GM19395 (cell line): ENCODE measurements at regions not wholly inside any gene's neighbourhood (a gene's known extent, or its start where the extent isn't known, plus 50 kb on each side); places are given as distances from the start of the nearest gene placed in this dataset.
"Not testable (repeated sequence)": the region's sequence is repeated elsewhere in the genome, so short reads cannot be mapped to it uniquely, and the experiment has no call there.

Source experiments
- ATAC-seq: cut with Tn5 transposase; IDR thresholded peaks from one replicate; pipeline ENCODE4 v1.9.1; 2021; ENCODE audit warnings: mild to moderate bottlenecking, moderate library complexity; ENCODE audit not compliant: unreplicated experiment

DNA sequence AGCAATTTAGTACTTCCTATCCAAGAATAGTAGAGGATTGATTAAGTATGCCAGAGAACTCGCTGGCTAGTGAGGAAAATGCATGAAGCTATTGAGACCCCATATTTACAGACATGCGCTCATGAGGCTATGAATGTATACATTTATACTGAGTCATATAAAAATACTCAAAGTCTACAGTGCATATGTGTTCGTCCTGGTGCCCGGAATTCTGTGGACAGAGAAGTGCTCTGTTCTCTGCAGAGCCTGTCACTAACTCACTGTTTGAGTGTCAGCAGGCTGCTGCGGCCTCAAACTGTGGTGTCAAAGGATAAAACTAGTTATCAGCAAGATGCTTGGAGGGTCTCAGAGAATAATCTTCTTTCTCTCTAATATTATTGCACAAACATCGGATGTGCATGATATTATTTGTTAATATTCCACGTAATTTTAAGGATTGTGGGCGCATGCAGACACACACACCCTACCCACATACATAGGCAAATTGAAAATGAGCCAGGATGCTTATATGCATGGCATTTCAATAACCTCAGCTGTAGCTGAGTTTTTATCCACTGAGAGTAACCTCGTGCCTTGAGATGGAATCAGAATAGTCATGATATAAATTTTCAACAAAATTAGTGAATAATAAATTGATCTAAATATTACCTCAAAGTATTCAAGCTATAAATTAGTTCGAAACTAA lies 50.0 kb upstream of the TSC22D2 start:
- no peak for ATAC-seq

DNA sequence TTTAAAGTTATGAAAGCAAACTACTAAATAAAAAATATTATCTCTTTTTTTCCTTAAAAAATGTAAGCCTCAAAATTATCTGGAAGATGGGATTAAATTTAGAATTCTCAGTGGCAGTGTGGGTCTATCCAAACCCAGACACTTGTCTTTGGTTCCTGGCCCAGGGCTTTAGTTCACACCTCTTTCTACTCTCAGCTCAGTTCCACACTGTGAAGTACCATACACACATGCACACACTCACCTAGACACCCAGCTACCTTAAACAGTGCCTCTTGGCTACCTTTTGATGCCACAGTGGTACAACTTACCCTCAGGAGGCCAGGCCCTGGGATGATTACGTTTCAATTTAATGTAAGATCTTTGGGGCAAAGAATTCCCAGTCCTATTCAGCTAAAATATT lies 51.0 kb upstream of the TSC22D2 start:
- ATAC-seq: no peak

DNA sequence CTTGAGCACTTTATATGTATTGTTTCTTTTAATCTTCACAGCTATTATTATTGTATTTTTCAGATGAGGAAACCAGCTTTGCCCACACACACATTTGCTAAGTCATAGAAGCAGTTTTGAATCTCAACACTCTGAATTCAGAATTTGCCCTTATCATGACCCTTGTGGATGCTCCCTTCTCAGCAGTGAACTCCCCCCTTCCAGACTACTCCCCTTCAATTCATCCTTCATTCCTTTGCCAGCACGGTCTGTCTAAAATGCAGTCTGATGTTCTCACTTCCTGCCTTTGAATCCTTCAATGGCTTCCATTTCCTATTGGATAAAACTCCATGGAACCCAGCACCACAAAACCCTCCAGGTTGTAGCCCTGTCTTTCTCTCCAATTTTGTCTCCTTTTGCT lies 52.5 kb upstream of the TSC22D2 start:
- no peak for ATAC-seq

DNA sequence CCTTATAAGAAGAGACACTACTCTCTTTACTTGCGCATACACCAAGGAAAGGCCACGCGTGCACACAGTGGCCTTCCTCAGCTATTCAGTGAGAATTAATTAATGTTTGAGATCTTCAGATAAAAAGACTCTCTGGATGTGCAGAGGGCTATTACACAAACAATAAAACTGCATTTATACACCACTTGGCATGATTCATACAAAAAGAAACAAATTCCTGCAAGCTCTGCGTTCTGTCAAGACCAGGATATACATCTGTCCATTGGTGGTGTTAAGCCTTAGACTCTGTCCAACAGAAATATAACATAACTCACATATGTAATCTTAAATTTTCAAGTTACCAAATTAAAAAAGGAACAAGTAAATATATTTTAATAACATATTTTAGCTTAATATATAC lies 55.2 kb upstream of the TSC22D2 start:
- no peak for ATAC-seq

DNA sequence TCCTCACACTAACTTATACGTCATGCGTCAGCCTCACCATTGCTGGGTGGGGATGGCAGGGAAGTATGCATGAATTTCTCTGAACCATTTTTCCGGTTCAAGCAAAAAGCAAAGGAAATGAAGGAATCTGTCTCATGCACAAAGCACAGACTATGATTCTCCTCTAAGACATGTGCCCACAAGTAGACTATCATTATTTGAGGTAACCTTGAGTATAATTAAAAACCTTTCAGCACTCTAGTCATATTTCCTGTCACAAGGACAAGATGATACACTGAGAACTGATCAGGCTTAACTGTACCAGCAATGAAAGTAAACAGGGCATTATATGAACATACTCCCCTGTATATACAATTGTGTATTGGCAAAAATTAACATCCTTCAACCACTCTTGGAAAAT lies 56.7 kb upstream of the TSC22D2 start:
- no peak for ATAC-seq

DNA sequence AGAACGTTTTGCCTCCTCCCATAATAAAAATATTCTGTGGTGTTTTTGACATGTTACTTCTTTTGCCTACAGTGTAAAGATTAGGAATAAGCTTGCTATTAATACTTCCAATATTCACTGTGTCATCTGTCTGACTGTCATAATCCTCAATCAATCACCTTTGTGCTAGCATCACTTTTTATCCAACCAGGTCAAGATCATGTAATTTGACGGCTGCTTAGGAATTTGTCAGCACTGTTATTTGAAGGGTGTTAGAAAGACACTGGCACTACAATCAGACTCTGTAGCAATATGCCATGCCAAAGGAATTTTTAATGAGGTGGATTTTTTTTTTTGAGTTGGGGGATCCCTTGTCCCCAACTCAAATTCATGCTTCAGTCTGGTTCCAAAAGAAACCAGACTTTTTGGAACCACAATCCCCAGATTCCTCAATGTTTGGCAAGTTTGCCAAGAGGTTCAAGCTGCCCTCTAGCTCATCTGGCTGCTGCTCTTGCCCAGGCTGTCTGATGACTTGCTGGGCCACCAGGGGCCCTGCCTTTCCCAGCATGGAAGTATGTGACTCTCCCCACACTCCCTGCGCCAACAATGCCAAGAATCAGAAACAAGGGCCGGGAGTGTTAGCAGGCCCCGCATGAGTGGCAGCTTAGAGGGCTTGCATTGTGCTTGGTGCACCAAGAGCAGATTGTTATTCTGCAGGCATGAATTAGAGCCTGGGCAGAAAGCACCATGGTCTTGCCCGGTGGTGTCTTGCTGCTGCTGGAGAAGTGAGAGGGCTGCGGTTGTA lies 58.6 kb upstream of the TSC22D2 start:
- no peak for ATAC-seq

DNA sequence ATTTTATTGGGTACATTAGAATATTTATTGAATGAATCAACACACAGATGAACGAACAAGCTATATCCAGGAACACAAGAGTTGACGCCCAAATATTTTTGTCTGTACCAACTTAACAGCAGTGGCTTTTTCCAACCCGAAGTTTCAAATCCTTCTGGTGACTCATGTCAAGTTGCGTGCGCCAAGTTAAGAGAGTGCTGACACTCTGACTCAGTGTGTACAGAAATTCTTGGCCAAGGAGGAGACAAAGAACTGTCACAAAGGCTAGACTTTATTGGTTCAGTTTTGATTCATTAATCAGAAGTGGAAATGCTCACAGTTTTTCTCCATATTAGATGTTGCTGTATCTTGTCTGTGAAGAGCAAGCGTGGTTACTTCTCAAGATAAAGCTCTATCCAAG lies 59.6 kb upstream of the TSC22D2 start:
- no peak for ATAC-seq

DNA sequence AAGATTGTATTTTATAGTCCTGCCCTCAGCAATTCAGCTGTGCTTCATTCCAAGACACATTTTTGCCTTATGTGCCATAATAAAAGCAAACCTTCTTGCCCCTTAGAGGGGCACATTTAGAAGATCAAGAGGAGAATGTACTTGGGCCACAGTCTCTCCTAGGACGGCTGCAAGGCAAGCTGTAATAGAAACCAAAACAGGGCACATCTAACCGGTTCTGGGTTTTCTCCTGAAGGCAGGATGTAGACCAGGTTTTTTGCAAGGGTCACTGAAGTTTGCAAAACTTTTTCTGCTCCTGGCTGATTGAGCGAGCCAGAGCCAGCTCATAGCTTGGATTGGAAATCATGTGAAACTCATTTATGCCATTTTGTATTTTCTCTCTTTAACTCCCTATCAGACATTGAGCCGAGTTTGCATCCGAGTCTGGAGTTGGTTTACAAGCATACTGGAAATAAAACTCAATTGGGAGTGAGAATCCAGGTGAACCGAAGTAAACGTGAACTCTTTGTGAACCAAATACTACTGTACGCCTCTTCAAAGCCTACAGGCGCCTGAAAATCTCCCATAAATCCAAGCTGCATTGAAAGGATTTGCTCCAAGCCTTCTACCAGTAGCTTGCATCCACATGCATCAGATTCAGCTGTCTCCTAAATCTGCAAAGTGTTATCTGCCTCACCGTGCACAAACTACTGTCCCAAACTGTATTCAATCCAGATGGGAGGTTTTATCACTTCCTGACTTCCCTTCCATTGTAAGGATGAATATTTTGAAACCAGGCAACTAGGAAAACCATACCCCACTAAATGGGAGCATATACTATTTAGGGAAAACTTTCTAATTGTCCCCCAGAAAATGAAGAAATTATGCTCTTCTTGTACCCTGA lies 60.9 kb upstream of the TSC22D2 start:
- ATAC-seq: no peak

DNA sequence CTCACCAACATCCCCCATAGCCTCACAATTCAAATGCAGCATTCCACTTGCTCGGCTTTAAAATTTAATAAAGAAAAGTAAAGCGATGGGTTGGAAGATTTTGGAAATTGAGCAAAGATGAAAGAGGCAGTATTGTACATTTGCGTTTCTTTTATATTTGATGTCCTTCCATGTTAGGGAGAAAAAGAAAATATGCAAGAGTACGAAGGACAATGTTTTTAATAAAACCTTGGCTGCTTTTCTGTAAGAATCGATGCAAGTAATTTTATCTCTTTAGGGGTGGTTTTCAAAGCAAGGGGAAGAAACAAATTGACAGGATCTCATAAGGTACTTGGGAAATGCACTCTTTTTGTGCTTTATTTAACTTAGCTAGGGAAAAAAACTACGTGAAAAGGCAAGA lies 61.8 kb upstream of the TSC22D2 start:
- no peak for ATAC-seq

DNA sequence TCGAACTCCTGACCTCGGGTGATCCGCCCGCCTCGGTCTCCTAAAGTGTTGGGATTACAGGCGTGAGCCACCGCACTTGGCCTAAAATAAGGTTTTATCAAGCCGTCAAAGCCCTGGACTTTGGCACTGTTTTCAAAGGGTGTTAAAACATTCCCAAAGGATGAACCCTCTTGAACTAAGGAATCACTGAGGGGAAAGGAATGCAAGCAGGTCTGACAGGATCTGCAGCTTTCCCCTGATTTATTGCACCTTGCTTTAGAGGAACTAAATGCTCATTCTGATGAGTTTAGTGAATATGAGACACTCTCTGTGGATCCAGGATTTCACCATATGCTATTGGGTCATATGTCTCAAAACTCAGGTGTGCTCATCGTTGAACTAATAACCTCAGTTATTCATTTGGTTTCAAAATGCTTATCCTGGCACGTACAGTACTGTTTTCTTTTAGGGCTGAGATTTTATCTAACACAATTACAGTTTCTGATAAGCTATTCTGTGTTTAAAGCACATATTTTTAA lies 63.0 kb upstream of the TSC22D2 start:
- no peak for ATAC-seq

DNA sequence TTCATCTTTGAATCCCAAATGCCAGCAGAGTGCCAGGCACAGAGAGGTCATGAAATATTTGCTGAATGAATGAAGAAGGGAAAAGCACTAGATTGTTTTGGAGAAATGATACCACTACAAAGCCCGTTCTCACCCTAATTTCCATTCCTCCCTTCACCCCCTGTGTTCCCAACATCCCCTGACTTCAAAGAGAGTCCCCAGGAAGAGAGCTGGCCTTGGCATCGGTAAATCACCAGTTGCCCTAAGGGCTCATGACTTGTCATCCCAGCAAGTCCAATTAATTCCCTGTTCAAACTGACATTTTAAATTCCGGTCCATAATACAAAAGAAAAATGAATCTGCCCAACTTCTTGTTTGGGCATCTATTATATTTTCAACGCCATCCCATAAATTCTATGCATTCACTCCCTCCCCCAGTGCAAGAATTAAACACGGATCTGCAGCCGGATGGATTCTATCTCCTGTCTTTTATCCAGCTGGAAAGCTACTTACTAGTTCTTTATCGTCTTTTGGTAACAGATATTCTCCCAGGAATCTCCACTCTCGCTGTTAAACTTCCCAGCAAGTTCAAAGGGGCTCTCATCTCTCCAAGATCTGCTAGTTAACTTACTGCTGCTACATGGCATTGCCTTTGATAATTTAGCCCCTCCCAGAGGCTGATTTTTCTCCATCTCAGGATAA lies 63.9 kb upstream of the TSC22D2 start:
- no peak for ATAC-seq

DNA sequence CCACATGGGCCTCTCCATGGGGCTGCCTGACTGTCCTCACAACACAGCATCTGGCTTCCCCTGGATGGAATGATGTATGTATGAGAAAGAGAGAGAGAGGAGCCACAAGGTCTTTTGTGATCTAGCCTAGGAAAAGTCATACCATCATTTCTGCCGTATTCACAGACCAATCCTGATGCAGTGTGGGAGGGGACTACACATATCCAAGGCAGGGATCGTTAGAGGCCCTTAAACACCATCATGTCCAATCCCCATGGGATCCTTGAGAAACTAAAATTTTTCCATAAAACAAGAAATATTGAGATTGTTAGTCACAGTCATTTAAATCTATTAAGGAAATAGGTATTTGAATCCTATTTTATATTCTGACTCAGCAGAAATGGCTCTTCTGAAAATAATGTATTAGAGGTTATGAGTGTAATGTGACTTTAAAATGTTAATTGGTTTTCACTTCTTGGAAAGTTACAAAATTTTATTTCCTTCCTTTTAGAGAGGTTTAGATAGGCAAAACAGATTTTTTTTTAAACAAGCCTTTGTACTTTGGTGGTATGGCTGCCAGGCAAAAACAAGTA lies 65.1 kb upstream of the TSC22D2 start:
- no peak for ATAC-seq

DNA sequence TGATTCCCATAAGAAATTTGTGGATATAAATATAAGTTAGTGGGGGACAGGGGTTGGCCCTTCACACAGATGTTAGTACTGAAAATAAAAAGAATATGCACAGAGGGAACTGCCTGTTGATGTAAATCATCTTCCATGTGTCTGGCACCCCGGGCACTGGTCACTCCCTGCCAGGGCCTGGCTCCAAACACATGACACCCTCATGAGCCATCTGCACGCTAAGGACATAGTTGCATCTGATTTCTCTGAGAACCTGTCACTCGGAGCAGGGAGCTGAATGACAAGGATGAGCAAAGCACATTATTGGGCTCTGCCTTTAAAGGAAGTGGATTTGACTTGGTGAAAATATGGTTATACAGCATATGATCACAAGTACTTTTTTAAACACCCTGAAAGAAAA lies 66.2 kb upstream of the TSC22D2 start:
- no peak for ATAC-seq

DNA sequence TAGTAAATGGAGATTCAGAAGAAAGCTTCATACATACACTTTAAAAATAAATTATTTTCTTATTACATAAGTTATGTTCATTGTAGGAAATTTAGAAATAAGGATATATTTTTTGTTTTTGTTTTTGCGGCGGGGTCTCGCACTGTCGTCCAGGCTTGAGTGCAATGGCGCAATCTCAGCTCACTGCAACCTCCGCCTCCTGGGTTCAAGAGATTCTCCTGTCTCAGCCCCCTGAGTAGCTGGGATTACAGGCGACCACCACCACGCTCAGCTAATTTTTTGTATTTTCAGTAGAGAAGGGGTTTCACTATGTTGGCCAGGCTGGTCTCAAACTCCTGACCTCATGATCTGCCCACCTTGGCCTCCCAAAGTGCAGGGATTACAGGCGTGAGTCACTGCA lies 71.7 kb upstream of the TSC22D2 start:
- ATAC-seq: not testable (repeated sequence)

DNA sequence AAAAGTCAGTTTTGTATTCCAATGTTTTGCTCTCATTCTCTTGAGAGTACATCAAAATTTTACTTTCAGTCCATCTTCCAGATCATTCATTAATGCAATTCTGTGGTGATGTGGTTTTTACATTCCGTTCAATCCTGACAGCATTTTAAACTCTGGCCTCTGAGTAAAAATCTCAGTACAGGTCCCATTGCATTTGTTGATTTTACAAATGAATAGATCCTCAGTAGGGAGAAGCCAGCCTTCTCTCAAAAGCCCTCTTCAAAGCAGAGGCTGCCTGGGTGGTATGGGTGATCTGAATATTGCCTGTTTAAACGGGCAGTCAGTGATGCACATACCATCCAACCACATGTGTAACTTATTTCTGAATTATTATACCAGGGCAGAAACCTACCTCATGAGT lies 72.5 kb upstream of the TSC22D2 start:
- ATAC-seq: no peak

DNA sequence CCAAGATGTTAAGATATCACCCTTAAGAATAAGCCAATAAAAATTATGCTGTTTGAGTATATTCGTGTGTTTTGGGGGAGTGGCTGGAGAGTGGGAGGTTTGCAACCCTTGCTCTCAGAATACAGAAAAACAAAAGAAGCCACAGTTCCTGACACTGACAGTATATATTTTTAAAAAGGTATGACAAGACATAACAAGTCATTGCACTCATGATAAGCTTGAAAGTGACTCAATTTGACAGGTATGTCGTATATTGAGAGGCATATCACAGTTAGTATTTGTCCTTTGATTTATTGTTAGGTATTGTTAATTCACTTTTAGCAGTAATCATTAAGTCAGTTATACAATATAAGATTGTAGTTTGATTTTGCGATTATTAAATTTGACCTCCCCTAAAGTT lies 73.1 kb upstream of the TSC22D2 start:
- ATAC-seq: no peak

DNA sequence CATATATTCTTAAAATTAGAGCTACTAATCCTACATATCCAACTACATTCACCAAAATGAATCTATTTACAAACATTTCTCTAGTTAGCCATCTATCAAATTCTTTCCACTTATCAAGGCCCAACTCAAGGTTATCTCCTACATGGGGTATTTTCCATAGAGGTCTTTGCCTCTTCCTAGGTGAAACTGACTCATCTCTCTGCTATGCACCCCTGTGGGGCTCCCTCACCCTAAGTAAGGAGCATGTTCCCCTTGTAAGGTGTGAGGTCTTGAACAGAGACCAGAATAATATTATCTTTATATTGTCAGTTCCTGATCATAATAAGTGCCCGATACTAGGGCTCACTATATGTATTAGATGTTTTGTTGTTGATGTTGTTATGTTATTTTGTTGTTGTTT lies 74.6 kb upstream of the TSC22D2 start:
- no peak for ATAC-seq

DNA sequence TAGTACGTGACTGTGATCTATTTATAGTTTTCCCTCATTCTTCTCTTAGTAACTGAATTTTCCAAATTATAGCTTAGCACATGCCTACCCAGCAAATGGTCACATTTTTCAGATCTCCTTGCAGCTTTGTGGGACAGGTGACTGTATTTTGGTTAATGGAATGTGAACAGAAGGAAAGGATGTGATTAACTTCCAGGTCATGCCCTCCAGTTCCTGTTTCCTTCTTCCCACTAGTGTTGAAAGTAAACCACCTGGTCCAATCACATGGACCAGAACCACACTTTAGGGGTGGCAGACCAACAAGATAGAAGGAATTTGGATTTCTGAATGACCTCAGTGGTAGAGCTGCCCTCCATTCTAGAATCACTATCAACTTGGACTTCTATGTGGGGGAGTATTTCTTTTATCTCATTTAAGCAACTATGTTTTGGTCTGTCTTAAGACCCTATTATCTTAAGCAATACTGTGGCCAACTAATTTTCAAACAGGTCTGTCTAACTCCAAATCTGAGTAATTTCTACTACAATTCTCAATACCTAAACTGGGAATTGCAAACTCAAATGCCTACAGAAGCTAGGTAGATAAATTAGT lies 76.0 kb upstream of the TSC22D2 start:
- no peak for ATAC-seq

DNA sequence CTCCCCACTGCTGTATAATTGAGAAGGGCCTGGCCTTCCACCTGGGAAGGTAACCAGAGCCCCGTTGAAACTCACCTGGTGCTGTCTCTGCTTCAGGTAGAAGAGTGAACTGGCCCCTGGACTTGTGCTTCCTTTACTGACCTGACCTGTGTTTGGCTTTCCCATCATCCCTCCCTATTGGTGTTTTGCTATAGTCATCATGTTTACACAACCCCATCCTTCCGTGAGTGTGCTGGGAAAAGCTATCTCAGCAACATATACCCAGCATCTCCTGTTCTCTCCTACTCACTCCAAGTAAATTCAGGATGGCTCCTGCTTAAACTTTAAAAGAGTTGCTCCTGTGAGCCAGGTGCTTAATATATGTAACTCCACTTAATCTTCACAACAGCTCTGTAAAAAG lies 77.2 kb upstream of the TSC22D2 start:
- ATAC-seq: no peak

DNA sequence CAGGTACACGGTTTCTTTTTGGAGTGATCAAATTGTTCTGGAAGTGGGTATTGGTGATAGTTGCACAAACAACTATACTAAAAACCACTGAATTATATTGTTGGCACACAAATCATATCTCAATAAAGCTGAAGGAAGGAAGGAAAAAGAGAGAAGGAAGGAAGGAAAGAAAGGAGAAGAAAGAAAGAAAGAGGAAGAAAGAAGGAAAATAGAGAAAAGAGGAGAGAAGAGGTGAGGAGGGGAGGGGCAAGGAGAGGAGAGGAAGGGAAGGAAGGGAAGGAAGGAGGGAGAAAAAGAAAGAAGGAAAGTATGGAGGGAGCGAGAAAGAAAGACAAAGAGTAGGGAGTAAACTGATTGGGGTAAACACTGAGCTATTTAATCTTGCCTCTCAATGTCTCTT lies 77.9 kb upstream of the TSC22D2 start:
- no peak for ATAC-seq
